H9 (cell line): ENCODE measurements at regions not wholly inside any gene's neighbourhood (a gene's known extent, or its start where the extent isn't known, plus 50 kb on each side); places are given as distances from the start of the nearest gene placed in this dataset.
"Not testable (repeated sequence)": the region's sequence is repeated elsewhere in the genome, so short reads cannot be mapped to it uniquely, and the experiment has no call there.

Experiments
- DNase-seq: peaks from one replicate; pipeline ENCODE4 v3.0.0-alpha.2; 2017
- H2AFZ ChIP-seq: one replicate; pipeline ENCODE4 v1.6.1; 2013; ENCODE audit warnings: mild to moderate bottlenecking, low read length, control low read depth, moderate library complexity
- H2AK5ac ChIP-seq: 2 replicates; pipeline ENCODE4 v1.6.1; 2013; ENCODE audit warnings: low read length, control low read depth, mixed read lengths; ENCODE audit not compliant: insufficient read length
- H2BK120ac ChIP-seq: one replicate; pipeline ENCODE4 v1.6.1; 2013; ENCODE audit warnings: low read depth, mild to moderate bottlenecking, low read length, control low read depth, inconsistent platforms; ENCODE audit not compliant: poor library complexity, severe bottlenecking
- H2BK12ac ChIP-seq: 2 replicates; pipeline ENCODE4 v1.6.1; 2013; ENCODE audit warnings: low read length, control low read depth, mixed read lengths, low read depth; ENCODE audit not compliant: insufficient read length
- H2BK15ac ChIP-seq: 2 replicates; pipeline ENCODE4 v1.6.1; 2013; ENCODE audit warnings: low read depth, low read length, control low read depth
- H2BK20ac ChIP-seq: one replicate; pipeline ENCODE4 v1.6.1; 2013; ENCODE audit warnings: low read depth, mild to moderate bottlenecking, low read length, control low read depth, inconsistent platforms; ENCODE audit not compliant: poor library complexity, severe bottlenecking
- H2BK5ac ChIP-seq: 2 replicates; pipeline ENCODE4 v1.6.1; 2013; ENCODE audit warnings: low read length, control low read depth, mixed read lengths; ENCODE audit not compliant: insufficient read length
- H3K14ac ChIP-seq: 2 replicates; pipeline ENCODE4 v1.6.1; 2013; ENCODE audit warnings: low read length, control low read depth; ENCODE audit not compliant: insufficient read depth
- H3K18ac ChIP-seq: 2 replicates; pipeline ENCODE4 v1.6.1; 2013; ENCODE audit warnings: low read depth, mild to moderate bottlenecking, mixed read lengths, low read length, control low read depth; ENCODE audit not compliant: insufficient read length
- H3K23ac ChIP-seq: 2 replicates; pipeline ENCODE4 v1.6.1; 2013; ENCODE audit warnings: low read length, control low read depth, mixed read lengths, low read depth; ENCODE audit not compliant: insufficient read length
- H3K23me2 ChIP-seq: 2 replicates; pipeline ENCODE4 v1.6.1; 2013; ENCODE audit warnings: low read depth, mild to moderate bottlenecking, mixed read lengths, low read length, control low read depth; ENCODE audit not compliant: insufficient read length, poor library complexity, severe bottlenecking
- H3K27ac ChIP-seq: 2 replicates; pipeline ENCODE4 v1.5.1; 2013; ENCODE audit warnings: low read length, control low read depth, mixed read lengths, low read depth; ENCODE audit not compliant: insufficient read length
- H3K27me3 ChIP-seq: 2 replicates; pipeline ENCODE4 v1.6.1; 2013; ENCODE audit warnings: low read length, control low read depth, inconsistent platforms; ENCODE audit not compliant: insufficient read depth
- H3K4ac ChIP-seq: 2 replicates; pipeline ENCODE4 v1.6.1; 2013; ENCODE audit warnings: low read depth, mild to moderate bottlenecking, control low read depth, inconsistent platforms, low read length, moderate library complexity
- H3K4me1 ChIP-seq: 2 replicates; pipeline ENCODE4 v1.6.1; 2013; ENCODE audit warnings: low read length, control low read depth, inconsistent platforms; ENCODE audit not compliant: insufficient read depth
- H3K4me2 ChIP-seq: 2 replicates; pipeline ENCODE4 v1.6.1; 2013; ENCODE audit warnings: low read length, control low read depth, mixed read lengths; ENCODE audit not compliant: insufficient read length, insufficient read depth
- H3K56ac ChIP-seq: 2 replicates; pipeline ENCODE4 v1.6.1; 2013; ENCODE audit warnings: low read depth, mild to moderate bottlenecking, mixed read lengths, low read length, control low read depth; ENCODE audit not compliant: insufficient read length
- H3K79me1 ChIP-seq: 2 replicates; pipeline ENCODE4 v1.6.1; 2013; ENCODE audit warnings: low read depth, mild to moderate bottlenecking, moderate library complexity, low read length, control low read depth, inconsistent platforms; ENCODE audit not compliant: insufficient read depth, poor library complexity, severe bottlenecking
- H3K79me2 ChIP-seq: 2 replicates; pipeline ENCODE4 v1.6.1; 2013; ENCODE audit warnings: low read length, control low read depth, inconsistent platforms; ENCODE audit not compliant: insufficient read depth
- H3K9ac ChIP-seq: 2 replicates; pipeline ENCODE4 v1.6.1; 2013; ENCODE audit warnings: low read length, control low read depth, mixed read lengths; ENCODE audit not compliant: insufficient read length; ENCODE audit errors: extremely low read depth
- H3K9me3 ChIP-seq: one replicate; pipeline ENCODE4 v1.6.1; 2013; ENCODE audit warnings: low read depth, low read length, inconsistent platforms; ENCODE audit not compliant: control insufficient read depth
- H3T11ph ChIP-seq: one replicate; pipeline ENCODE4 v1.6.1; 2013; ENCODE audit warnings: mild to moderate bottlenecking, low read length, control low read depth, inconsistent platforms
- H4K20me1 ChIP-seq: one replicate; pipeline ENCODE4 v1.6.1; 2013; ENCODE audit not compliant: control insufficient read depth, insufficient read length, insufficient read depth
- H4K5ac ChIP-seq: 2 replicates; pipeline ENCODE4 v1.6.1; 2013; ENCODE audit warnings: low read depth, mild to moderate bottlenecking, mixed read lengths, low read length, control low read depth; ENCODE audit not compliant: insufficient read length
- H4K8ac ChIP-seq: replicated peaks from 2 replicates; pipeline ENCODE4 v1.6.1; 2013; ENCODE audit warnings: low read length, control low read depth, mixed read lengths, low read depth; ENCODE audit not compliant: insufficient read length
- H4K91ac ChIP-seq: 2 replicates; pipeline ENCODE4 v1.6.1; 2013; ENCODE audit warnings: low read depth, mild to moderate bottlenecking, moderate library complexity, mixed read lengths, low read length, control low read depth; ENCODE audit not compliant: insufficient read length
- H3K27ac Mint-ChIP-seq, 3 experiments: 2 replicates in 2 of 3; 3 replicates in 1 of 3; pipeline ENCODE4 v1.8.0; 2020 to 2021; ENCODE audit warnings: mixed read lengths in 3 of 3, mild to moderate bottlenecking in 1 of 3, moderate library complexity in 1 of 3
- H3K27me3 Mint-ChIP-seq: 2 replicates; pipeline ENCODE4 v1.8.0; 2021; ENCODE audit warnings: low read depth, mild to moderate bottlenecking, moderate library complexity, mixed read lengths
- H3K36me3 Mint-ChIP-seq, 3 experiments: 2 replicates in 2 of 3; 3 replicates in 1 of 3; pipeline ENCODE4 v1.8.0; 2020 to 2021; ENCODE audit warnings: low read depth in 3 of 3, mixed read lengths in 3 of 3; ENCODE audit not compliant: insufficient read depth in 1 of 3
- H3K4me1 Mint-ChIP-seq, 2 experiments: 2 replicates each; pipeline ENCODE4 v1.8.0; 2020; ENCODE audit warnings: mixed read lengths in 2 of 2
- H3K4me3 Mint-ChIP-seq, 2 experiments: 2 replicates in 1 of 2; 3 replicates in 1 of 2; pipeline ENCODE4 v1.8.0; 2020 to 2021; ENCODE audit warnings: mild to moderate bottlenecking in 2 of 2, mixed read lengths in 2 of 2, moderate library complexity in 1 of 2
- H3K9me3 Mint-ChIP-seq, 2 experiments: 2 replicates in 1 of 2; 3 replicates in 1 of 2; pipeline ENCODE4 v1.8.0; 2020; ENCODE audit warnings: mild to moderate bottlenecking in 2 of 2, mixed read lengths in 2 of 2, moderate library complexity in 1 of 2
- WGBS: extraction: QIAGEN DNeasy Blood & Tissue Kit; methylation state at CpG from one replicate; pipeline ENCODE4 v1.1.7; 2013; ENCODE audit warnings: missing lambda C conversion rate, low lambda C conversion rate, mixed read lengths; ENCODE audit not compliant: insufficient read length; ENCODE audit errors: extremely low coverage; 5-methylcytosine and 5-hydroxymethylcytosine counted together
- TF ChIP-seq, protein P1 (sequence below): fragments of 200-600 bp; sonication (generic); conservative IDR thresholded peaks from 3 replicates; pipeline ENCODE4 v1.8.0; 2021; ENCODE audit warnings: antibody characterized with exemption, mild to moderate bottlenecking

DNA sequence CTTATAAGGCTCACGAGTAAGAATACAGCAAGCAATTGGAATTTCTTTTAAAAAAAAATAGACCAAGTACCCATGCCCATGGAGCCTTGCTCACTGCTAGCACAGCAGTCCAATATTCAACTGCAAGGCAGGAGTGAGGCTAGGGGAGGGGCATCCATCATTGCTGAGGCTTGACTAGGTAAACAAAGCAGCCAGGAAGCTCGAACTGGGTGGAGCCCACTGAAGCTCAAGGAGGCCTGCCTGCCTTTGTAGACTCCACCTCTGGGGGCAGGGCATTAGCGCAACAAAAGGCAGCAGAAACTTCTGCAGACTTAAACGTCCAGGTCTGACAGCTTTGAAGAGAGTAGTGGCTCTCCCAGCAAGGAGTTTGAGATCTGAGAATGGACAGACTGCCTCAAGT is 84.0 kb upstream of the STEAP1 start:
- not testable (repeated sequence) for H3K27me3 ChIP-seq, H3K14ac ChIP-seq, H3K23me2 ChIP-seq, H4K91ac ChIP-seq, H3K79me2 ChIP-seq, H3K79me1 ChIP-seq, H3K27ac ChIP-seq, H2BK5ac ChIP-seq, H2AFZ ChIP-seq, H3K4ac ChIP-seq, H3K4me3 Mint-ChIP-seq, H2BK12ac ChIP-seq, H3K56ac ChIP-seq, H3K23ac ChIP-seq, H3K27ac Mint-ChIP-seq, H3K18ac ChIP-seq, H2AK5ac ChIP-seq, H3T11ph ChIP-seq, H3K9me3 ChIP-seq, H4K5ac ChIP-seq, H3K4me2 ChIP-seq, H3K4me1 Mint-ChIP-seq, H2BK20ac ChIP-seq, H3K9me3 Mint-ChIP-seq, H3K4me1 ChIP-seq, H4K8ac ChIP-seq, H2BK15ac ChIP-seq, H3K27me3 Mint-ChIP-seq, H2BK120ac ChIP-seq, H3K36me3 Mint-ChIP-seq, H4K20me1 ChIP-seq, H3K9ac ChIP-seq
- peak; percentile 49 for DNase-seq
- TF ChIP-seq, protein P1, sequence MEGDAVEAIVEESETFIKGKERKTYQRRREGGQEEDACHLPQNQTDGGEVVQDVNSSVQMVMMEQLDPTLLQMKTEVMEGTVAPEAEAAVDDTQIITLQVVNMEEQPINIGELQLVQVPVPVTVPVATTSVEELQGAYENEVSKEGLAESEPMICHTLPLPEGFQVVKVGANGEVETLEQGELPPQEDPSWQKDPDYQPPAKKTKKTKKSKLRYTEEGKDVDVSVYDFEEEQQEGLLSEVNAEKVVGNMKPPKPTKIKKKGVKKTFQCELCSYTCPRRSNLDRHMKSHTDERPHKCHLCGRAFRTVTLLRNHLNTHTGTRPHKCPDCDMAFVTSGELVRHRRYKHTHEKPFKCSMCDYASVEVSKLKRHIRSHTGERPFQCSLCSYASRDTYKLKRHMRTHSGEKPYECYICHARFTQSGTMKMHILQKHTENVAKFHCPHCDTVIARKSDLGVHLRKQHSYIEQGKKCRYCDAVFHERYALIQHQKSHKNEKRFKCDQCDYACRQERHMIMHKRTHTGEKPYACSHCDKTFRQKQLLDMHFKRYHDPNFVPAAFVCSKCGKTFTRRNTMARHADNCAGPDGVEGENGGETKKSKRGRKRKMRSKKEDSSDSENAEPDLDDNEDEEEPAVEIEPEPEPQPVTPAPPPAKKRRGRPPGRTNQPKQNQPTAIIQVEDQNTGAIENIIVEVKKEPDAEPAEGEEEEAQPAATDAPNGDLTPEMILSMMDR, result peak; percentile 13; the same call in 1 of the 3 replicates
- no CpG with 5 or more reads among the region's 4 CpGs for WGBS
